DMS 273 treated with DMSO at 0.1 percent for 48 hours (cell line): ENCODE measurements at regions not wholly inside any gene's neighbourhood (a gene's known extent, or its start where the extent isn't known, plus 50 kb on each side); places are given as distances from the start of the nearest gene placed in this dataset.

Experiments
- DNase-seq: peaks from one replicate; lab custom pipeline; 2025; lab: John Stamatoyannopoulos, UW

DNA sequence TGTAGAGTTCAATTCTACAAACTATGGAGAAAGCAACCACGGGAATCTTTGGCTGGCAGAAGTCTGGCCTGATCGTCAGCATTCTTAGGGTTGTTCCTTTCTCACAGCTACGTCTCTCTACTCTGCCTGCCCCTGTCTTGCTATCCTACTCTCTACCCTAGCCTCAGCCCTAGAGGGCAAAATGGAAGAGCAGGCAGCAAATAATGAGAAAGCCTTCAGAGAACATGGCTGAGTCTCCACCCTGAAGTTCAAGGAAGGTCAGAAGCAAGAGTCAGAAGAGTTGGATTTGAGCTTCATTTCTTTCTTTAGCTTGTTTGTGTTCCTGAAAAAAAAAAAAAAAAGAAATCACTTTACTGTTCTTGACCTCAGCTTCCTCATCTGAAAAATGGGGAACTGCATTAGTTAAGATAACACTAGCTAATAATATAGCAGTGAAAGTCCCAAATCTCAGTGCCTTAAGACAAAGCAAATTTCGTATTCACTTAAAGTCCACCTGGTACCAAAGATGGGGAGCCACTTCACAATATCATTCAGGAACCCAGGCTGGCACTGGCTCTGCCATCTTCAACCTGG is 50.2 kb upstream of the CCND2 start:
- DNase-seq: no peak

DNA sequence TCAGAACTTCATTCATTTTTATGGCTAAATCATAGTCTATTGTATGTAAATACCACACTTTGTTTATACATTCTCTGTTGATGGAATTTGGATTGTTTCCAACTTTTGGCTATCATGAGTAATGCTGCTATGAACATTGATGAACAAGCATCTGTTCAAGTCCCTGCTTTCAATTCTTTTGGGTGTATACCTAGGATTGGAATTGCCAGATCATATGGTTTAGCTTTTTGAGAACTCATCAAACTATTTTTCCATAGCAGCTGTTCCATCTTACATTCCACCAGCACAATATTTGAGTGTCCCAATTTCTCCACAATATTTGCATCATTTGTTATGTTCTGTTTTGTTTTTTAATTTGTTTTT is 52.3 kb upstream of the CCND2 start:
- no peak for DNase-seq

DNA sequence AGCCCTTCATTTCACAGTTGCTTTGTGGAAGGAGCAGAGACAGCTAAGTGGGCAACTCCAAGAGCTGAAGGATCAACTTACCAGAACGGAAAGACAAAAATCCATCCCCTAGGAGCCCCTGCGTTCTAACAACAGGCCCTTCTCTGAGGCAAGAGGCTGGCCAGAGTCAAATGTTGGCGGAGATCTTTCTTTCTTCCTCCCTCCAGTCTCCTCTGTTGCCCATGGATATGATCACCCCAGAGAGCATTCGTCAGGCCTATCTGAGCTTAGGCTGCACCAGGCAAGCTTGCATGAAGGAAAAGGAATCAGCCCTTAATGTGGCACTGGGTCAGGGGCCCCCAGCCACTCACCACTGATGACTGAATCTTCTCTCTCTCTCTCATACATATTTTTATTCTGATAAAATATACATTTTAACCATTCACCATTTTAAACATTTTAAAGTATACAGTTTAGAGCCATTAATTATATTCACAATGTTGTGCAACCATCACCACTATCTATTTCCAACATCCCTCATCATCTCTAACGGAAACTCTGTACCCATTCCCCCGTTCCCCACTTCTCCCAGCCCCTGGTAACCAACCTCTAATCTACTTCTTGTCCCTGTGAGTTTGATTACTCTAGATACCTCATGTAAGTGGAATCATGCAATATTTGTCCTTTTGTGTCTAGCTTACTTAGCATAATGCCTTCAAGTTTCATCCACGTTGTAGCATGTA is 52.9 kb upstream of the CCND2 start:
- no peak for DNase-seq

DNA sequence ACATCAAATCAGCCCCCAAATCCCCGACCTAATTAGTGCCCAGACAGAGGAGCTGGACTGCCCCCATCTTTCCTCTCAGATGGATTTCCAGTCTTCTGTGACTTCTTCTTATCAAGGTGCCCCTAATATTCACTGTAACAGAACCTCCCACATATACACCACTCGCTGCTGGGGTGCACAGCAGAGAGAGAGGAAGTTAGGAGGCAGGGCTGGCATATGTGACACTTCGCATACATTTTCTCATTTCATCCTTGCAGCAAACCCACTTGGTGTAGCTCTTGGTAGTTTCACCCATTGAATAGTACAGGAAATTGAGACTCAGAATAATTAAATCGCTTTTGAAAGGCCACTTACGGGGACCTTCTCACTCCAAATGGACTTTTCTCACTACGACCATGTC is 56.5 kb upstream of the CCND2 start:
- DNase-seq: no peak

DNA sequence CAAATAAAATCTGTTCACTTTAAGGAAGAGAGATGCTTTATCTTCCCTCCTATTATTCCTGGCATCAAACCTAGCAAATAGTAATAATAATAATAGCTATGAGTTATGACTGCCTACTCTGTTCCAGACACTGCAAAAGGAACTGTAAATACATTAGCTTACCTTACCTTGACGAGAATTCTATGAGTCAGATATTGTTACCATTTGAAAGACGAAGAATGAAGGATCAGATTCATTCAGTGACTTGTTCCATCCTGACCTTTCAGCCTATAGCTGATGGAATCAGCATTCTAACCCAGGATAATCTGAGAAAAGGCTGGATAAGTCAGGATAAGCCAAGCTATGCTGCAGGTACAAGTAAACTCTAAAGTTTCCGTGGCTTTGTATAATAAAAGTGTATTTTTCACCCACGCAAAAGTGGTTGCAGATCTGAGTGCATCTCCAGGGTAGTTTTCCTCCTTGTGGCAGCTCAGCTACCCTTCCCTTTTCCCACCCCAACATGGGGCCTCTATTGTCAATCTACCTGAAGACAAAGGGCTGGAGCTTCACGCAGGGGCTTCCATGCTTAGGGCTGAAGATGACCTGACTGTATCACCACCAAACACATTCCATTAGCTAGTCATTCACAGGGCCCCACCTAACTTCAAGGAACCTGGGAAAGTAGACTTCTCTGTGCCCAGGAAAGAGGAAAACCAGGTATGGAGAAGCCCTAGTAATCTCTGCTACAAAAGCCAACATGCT is 57.2 kb upstream of the CCND2 start:
- no peak for DNase-seq

DNA sequence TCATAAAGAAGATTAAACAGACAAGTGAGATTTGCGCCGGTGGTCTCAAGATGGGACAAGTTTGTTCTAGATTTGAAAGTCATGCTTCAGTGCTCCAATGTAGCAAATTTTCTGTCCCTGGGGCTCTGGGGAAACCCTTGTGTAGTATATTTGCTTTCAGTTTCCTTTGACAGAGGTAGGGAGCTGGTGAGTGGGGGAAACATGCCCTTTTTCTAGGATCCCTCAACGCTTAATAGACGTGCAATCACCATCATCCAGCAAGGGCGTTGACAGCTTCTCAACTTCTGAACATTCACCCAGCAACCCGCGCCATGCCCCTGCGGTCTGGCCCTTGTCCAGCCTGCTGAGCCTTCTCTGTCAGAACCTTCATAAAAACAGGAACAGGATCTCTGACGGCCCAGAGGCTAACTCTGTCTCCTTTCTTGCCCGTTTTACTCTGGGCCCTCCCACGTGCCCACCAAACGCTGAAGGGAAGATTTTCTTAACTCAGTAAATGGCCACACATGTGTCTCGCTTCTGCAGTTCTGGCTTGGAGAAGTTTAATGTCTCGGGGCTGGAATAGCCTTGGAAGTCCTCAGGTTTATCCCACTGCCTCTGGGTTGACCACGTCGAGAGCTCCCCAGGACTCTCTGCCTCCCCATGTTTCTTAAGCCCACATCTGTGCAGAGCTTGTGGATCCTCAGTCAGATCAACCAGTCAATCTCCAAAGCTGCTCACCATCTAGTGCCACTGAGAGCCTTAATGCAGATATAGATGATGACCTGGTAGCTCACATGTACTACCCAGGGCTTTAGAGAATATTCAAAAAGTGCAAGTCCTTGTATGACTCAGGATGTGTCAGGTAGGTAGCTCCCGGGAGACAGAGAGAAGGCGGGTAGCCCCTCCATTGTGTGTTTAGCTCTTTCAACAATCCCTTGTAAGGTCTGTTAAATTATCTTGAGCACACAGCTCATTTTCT is 58.1 kb upstream of the CCND2 start:
- no peak for DNase-seq

DNA sequence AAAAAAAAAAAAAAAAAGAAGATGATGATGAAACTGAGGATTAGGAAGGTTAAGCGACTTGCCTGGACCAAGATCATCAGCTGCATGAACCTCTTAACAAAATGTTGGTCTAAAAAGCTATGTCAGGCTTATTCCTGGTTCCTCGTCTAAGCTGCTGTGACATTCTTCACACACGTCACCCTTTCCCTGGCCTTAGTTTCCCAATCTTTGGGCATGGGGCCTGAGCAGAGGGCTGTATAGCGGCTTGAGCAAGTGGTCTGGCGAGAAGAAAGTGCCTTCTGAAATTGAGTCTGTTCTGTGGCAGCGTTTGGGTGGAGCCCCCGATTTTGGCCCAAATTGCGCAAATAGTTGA is 58.7 kb upstream of the CCND2 start:
- DNase-seq: no peak

DNA sequence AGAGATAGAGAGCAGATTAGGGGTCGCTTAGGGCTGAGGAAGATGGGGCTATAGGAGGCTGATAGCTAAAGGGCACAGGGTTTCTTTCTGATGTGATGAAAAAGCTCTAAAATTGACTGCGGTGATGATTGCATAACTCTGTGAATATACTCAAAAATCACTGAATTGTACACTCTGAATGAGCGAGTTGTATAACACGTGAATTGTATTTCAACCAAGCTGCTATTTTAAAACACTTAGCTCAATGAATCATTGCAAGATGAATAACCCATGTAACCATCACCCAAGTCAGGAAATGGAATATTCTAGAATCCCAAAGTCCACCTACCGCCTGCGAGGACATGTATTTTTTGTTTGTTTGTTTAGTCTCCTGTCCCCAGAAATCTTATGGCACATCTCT is 60.1 kb upstream of the CCND2 start:
- DNase-seq: no peak

DNA sequence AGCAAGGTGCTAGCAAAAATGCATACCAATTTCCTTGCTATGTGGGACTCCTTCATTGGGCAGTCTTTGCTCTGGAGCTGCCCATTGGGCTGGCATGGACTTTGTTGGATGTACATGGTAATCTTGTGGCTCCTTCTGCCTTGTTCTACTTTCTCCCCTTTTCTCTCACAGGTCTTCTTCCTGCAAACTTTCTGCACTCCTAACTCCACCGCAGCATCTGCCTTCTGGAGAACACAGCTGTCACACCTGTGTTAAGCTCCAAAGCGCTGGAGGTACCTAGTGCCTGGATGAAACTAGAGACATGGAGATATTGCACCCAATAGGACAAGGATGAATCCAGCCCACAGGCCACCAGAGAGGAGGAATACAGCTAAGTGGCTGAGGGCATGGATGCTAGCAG is 60.7 kb upstream of the CCND2 start:
- DNase-seq: no peak

DNA sequence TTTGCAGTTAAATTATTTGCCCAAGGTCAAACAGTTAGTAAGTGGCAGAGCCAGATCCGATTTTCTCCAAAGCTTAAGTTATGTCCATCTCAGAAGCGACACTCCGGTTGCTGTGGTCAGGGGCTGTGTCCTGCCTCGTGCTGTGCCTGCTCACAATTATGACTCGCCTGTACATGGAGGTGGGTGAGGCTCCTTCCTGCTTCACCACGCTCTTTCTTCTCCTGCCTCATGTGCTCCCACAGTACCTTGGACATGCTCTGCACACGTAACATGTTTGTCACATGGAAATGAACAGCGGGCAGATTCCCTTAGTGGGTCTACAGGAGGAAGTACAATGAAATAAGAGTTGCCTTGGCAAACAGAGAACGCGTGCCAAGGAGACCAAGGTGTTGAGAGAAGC is 62.2 kb upstream of the CCND2 start:
- DNase-seq: no peak

DNA sequence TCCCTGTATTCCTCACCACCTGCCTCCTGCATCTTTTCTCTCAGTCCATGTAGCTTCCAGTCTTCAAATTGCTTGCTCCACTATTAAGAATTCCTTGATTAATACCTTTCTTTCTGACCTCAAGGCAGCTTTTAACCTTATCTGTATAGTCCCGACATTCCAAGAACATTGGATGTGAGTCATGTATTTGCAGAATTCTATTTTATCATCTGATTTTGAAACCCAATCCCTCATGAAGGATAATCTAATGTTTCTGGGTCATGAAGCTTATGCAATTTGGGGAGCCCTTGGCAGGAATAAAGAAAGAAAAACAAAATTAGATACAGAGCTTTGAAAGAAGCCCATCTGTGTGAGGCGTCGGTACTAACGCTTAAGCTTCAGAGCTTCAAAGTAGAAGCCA is 63.4 kb upstream of the CCND2 start:
- no peak for DNase-seq

DNA sequence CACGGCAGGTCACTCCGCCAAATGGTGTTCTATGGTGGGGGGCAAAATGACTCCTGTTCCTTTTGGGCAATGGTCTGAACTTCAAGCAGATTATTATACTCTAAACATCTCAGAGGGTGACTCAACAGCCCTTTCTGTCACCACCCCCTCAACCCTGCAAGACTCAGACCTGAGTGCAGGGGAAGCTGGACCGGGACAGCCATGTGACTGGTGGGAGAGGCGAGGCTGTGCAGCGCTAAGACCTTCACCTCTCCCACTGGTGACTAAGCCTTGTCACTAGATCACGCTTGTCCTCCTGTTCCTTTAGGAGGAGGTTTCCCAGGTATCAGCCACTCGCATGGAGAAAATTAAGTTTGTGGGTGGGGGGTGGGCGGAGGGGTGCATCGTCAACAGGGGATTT is 67.1 kb upstream of the CCND2 start:
- no peak for DNase-seq

DNA sequence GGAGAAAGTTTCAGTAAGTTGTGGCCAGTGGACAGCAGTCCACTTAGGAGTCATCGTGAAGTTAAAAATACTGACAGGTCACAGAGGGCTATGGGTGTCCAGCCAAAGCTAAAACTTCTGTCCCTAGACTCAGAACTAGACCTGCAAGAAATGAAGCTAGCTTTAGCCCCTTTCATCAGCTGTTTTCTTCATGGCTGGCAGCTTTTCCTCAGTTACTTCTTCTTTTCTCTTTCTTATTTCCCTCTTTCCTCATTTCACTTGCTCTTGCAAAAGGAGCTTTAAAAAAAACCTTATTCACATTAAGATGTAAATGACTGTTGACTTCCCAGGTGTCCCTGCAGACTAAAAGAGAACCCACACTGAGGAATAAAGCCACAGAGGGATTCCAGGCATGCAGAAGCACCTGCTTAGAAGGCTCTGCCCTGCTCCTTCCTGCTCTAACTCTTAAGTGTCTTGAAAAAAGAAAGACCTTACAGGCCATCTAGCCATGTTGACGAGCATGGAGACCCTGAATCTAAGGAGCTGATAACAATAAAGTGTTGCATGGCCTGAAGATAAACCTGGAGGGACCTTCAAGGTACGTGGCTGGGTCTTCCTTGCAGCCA is 69.7 kb upstream of the CCND2 start:
- no peak for DNase-seq

DNA sequence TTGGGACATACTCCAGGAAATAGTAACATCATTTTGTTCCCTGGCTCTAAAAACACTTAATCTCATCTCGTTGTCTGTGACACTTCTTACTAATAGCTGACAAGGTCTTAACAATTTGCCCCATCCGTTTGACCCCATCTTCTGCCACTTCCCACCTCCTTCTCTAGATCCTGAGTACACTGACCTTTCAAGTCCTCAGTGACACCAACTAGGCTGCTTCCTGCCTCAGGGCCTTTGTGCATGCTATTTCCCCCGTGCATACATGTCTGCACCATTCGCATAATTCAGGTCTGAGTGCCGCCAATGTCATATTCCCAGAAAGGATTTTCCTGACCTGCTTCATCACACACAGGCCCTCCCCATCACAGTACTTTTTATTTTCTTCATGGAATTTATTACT is 70.6 kb upstream of the CCND2 start:
- no peak for DNase-seq

DNA sequence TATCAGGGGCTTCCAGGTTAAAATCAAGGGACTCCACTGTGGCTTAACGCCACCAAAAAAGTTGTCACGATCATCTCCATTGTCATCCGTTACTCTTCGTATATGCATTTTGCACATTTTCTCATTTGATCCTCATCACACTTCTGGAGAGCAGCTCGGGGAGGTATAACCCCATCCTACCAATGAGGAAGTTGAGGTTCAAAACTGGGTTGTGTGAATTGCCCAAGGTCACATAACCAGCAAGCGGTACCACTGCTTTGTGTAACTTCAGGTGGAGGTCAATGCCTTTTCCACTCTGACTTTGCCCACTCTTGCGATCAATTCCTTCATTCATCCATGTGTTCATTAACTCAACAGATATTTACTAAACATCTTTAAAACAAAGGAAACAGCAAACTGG is 71.1 kb upstream of the CCND2 start:
- no peak for DNase-seq

DNA sequence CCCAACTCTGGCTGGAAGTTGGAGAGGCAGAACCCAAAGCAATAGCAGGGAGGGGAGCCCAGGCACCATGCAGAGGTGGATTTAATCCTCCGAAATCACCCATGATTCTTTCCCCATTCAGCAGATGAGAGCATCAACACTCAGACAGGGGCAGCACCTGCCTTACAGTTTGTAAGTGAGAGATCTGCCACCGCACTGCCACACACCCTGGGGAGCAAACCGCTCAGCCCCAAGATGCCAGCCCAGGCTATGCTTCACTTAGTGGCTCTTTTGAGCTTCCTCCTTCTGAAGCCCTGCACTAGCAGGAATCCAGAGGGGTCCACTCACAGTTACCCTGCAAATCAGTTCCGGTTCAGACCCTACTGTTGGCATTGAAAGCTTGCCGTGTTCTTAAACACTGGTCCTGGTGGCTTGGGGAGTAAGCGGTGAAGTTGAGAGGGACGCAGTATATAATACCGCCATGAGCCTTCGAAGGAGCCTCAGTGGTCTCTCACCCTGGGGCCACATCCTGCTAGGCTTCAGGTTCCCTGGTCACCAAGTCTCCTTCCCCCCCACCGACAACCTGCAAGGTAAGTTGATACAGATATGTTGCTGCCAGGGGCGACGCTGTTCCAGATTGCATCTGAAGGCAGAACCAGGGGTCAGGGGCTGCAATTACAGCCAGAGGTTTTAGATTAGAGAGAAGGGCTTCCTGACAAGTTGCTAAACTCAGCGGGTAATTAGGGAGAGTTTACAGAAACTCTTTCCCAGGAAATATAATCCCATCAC is 72.0 kb upstream of the CCND2 start:
- DNase-seq: no peak

DNA sequence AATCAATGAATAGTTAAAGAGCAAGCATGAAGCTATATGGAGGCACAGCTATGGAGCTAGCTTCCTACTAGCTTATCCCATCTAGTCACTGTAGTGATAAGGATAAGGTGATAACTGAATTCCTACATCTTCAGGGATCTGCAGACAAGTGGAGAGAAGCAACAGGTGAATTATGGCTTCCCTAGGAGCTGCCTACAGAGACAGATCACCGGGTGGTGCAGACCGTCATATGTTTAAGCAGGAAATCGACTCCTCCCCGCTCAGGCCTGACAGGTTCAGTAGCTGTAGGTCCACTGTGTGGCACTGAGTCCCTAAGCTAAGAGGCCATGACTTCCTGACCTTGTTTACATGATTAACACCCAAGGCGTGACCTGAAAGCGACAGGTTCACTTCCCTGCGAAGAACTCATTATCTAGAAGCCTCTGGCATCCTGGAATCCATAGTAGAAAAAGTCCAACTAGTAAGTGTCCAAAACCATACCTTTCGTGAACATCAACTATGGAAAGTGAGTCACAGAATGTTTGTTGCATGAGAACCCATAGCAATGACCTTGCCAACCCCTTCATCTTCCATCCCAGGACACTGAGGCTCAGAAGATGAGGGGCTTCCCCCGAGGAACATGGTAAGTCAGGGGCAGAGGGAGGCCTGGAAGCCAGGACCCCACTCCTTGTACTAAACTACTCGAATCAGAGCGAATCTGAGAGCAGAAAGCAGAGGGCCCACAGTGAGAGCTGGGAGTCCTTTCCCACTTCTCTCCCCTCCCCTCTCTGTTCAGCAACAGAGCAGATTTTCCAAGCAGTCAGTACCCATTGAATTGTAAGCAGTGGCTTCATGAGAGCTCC is 75.4 kb upstream of the CCND2 start:
- no peak for DNase-seq

DNA sequence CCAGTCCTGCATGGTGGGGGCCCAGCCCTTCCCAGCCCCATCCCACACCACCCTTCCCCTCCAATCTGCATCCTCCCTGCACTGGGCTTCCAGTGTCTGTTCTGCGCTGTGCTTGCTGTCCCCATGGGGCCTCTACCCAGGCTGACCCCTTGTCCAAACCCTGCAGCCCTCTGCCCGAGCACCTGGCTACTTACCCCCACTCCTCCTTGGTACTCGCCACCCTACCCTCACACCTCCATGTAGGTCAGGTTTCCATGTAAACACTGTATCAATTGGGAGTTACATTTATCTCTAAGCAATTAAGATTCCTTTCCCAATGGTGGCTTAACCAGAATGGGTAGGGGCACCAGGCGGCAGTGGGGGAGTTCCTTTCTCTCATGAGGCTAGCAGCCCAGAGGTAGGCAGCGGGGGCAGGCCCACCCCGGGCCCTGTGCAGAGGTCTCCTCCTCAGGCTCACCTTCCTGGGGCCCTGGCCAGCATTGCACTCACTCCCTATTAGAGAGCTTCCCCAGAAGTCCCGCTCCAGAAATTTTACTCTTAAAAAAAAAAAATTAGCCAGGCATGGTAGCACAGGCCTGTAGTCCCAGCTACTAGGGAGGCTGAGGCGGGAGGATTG is 76.6 kb upstream of the CCND2 start:
- no peak for DNase-seq

DNA sequence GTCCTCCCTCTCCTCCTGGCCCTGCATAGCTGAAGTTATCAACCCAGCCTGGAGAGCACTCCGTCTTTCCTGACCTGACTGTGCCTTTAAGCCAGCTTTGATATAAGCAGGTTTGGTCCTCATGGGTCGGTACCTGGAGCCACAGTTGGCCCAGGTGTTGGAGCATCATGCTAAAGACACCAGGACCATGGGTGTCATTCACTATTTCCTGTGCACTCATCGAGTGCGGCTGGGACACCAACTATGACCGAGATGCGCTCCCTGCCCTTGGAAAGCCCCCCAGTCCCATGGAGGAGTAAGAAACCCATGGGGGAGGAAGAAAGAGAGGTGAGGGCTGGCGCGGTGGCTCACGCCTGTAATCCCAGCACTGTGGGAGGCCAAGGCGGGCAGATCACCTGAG is 78.9 kb upstream of the CCND2 start:
- no peak for DNase-seq

DNA sequence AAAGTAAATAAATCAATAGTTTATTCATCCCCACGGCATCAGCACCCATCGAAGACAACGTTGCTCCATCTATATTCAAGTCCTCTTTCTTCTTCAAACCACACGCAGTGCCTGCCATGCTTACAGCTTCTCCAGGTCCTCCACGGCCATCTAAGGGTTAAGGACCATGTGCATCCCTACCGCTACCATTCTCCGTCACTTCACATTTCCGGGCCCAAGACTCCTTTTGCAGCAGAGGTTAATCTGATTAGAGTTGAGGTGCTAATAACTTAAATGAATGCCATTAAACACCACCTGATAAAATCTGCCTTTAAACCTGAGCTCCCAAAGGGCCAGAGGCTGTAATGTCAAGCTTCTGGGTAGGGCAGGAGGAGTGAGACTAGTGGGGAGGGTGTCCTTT is 79.7 kb upstream of the CCND2 start:
- no peak for DNase-seq
